NB4 (cell line): ENCODE measurements at regions not wholly inside any gene's neighbourhood (a gene's known extent, or its start where the extent isn't known, plus 50 kb on each side); places are given as distances from the start of the nearest gene placed in this dataset.

Experiments used
- DNase-seq: peaks from one replicate; pipeline ENCODE4 v3.0.0; 2010; ENCODE audit warnings: low read depth
- H3K4me3 ChIP-seq: one replicate; pipeline ENCODE4 v1.5.1; 2011; ENCODE audit warnings: mild to moderate bottlenecking, low read depth, low read length, moderate library complexity
- MYC ChIP-seq: IDR thresholded peaks from 2 replicates; pipeline ENCODE4 v1.6.1; 2011; ENCODE audit warnings: low read depth, low read length
- POLR2A ChIP-seq: IDR thresholded peaks from 2 replicates; pipeline ENCODE4 v1.6.1; 2011; ENCODE audit warnings: mild to moderate bottlenecking; ENCODE audit not compliant: insufficient read length; ENCODE audit errors: extremely low read depth
- TF ChIP-seq, protein P1 (sequence below): IDR thresholded peaks from one replicate; pipeline ENCODE4 v1.5.1; 2012; ENCODE audit warnings: low read depth, low read length
- TF ChIP-seq, protein P2 (sequence below): IDR thresholded peaks from 2 replicates; pipeline ENCODE4 v1.6.1; 2011; ENCODE audit warnings: low read depth, low read length

DNA sequence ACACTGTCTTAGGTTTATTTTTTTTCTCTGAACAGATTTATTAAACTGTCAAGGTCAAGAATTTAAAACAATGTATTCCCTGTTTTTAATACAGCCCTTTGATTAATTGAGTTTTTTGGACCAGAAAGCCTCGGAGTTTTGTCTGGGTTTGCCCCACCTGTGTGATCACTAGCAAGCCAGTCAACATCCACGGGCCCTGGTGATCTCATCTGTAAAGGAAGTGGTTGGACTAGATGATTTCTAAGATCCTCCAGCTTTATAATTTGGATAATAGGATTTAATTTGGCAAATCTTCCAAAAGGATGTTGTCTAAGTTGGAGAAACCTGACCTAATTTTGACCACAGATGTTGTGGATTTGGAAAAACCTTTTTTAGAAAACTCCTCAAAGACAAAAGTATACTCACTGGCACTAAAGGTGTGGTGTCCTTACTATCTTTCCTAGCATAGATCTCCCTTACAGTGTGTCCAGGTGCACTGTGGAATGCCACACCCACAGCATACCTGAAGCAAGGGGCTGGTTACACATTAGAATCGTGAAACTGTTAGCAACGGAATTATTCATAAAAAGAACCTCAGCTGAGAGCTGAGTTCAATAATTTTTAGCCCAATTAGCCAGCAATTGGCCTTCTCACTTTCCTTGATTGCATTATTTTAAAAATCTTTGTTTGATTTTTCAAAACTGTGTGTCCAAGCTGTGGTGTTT lies 195.6 kb upstream of the ELL2 start:
- no peak overlapping the region for H3K4me3 ChIP-seq
- DNase-seq: no peak
- no peak for TF ChIP-seq MYC
- TF ChIP-seq, protein P1, sequence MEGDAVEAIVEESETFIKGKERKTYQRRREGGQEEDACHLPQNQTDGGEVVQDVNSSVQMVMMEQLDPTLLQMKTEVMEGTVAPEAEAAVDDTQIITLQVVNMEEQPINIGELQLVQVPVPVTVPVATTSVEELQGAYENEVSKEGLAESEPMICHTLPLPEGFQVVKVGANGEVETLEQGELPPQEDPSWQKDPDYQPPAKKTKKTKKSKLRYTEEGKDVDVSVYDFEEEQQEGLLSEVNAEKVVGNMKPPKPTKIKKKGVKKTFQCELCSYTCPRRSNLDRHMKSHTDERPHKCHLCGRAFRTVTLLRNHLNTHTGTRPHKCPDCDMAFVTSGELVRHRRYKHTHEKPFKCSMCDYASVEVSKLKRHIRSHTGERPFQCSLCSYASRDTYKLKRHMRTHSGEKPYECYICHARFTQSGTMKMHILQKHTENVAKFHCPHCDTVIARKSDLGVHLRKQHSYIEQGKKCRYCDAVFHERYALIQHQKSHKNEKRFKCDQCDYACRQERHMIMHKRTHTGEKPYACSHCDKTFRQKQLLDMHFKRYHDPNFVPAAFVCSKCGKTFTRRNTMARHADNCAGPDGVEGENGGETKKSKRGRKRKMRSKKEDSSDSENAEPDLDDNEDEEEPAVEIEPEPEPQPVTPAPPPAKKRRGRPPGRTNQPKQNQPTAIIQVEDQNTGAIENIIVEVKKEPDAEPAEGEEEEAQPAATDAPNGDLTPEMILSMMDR: no peak
- TF ChIP-seq, protein P2, sequence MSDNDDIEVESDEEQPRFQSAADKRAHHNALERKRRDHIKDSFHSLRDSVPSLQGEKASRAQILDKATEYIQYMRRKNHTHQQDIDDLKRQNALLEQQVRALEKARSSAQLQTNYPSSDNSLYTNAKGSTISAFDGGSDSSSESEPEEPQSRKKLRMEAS: no peak
- TF ChIP-seq POLR2A: no peak

DNA sequence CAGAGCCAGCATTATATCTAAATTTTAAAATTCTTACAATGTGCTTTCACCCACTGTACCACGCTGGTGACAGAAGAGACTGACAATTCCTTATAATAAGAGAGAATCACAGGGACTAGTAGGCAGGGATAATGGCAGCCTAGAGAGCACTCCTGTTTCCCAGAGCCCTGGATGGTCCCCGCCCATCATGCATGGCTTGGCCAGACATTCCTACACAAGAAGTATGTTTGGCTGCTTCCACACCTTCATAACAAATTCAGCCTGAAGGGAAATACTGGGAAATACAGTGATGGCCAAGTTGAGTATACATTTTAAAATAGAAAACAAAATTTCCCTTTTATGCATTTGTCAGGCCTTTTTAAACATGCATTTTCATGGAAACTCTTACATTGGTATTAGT lies 193.5 kb upstream of the ELL2 start:
- no peak for DNase-seq

DNA sequence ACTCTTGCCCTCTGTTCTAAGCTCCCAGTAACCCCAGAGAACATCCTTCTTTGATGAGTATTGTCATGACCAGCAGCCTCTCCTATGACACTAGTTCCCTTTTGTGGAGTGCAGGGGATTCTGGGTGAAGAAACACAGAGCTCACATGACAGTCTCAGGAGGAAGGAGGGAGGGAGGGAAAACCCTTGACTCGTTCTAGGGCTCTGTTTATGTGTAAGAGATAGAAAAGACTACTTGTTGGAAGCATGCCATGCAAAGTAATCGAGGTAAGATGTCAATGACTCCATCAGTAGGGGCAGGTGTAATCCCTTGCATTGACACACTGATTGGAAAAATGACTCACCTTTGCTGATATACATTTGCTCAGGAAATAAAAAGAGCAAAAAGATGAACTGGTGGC lies 190.2 kb upstream of the ELL2 start:
- H3K4me3 ChIP-seq: no peak overlapping the region
- DNase-seq: peak; percentile 32
- TF ChIP-seq, protein P1: no peak
- TF ChIP-seq MYC (no peak), POLR2A (no peak)
- TF ChIP-seq, protein P2: no peak

More for the DNA sequence above, 193.5 kb upstream of the ELL2 start:
- H3K4me3 ChIP-seq: no peak overlapping the region
- TF ChIP-seq MYC: no peak
- TF ChIP-seq, protein P2: no peak
- no peak for TF ChIP-seq POLR2A
- TF ChIP-seq, protein P1: no peak

DNA sequence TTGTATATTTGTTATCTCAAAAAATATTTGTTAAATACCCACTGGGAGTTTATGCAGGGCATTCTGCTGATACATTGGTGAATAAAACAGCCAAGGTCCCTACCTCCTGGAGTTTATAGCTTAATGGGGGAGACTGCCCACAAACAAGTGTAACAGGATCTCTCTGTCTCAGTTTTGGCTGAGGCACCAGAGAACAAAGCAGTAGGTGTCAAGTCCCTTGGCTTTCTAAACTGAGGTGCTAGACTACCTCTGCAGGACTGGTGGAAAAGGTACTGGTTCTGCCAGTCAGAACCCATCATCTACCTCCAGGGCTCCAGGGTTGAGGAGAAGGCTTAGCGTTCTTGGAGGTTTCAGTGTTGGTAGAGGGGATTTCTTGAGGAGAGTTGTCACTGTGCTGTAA lies 188.4 kb upstream of the ELL2 start:
- DNase-seq: no peak
- H3K4me3 ChIP-seq: no peak overlapping the region
- TF ChIP-seq POLR2A: no peak
- TF ChIP-seq, protein P2: no peak
- TF ChIP-seq, protein P1: no peak
- TF ChIP-seq MYC: no peak

DNA sequence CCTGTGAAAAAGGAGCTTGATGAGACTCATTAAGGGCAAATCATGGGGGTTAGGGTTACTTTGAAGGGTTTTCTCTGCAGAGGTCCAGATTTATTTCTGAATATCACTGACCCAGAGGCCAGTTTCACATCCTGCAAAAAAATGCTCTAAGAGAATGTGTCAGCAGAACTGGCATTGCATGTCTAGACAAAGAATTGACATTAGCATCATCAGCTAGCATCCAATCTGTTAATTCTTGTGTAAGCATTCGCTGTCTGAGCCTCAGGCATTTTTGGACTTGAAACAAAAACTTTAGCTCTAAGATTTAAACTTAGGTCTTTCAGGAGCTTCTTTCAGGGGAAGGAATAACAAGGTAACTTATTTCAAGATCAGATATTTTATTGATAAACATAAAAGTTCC lies 187.9 kb upstream of the ELL2 start:
- no peak overlapping the region for H3K4me3 ChIP-seq
- no peak for DNase-seq
- no peak for TF ChIP-seq POLR2A
- TF ChIP-seq, protein P1: no peak
- TF ChIP-seq, protein P2: no peak
- no peak for TF ChIP-seq MYC
